ENCODE measurements at regions not wholly inside any gene's neighbourhood (a gene's known extent, or its start where the extent isn't known, plus 50 kb on each side); places are given as distances from the start of the nearest gene placed in this dataset.
"Not testable (repeated sequence)": the region's sequence is repeated elsewhere in the genome, so short reads cannot be mapped to it uniquely, and the experiment has no call there.

GRCh38 chr20:30594112-30594511 is 663.4 kb upstream of the DEFB115 start:
- no peak for DNase-seq

DNA sequence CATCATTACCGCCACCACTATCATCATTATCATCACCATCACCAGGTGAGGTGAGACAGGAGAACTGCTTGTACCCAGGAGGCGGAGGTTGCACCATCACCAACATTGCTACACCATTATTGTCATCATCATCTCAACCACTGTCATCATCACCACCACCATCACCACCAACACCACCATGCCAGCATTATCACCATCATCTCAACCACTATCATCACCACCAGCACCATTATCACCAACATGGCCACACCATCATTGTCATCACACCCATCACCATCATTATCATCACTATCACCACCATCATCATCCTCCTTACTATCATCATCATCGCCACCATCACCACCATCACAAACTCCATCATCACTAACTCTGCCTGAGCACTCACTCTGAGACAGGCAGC is 661.8 kb upstream of the DEFB115 start:
- no peak for DNase-seq

- DNase-seq, result not testable (repeated sequence)
Observed at GRCh38 chr20:30597429-30597828, 660.0 kb upstream of the DEFB115 start.

DNA sequence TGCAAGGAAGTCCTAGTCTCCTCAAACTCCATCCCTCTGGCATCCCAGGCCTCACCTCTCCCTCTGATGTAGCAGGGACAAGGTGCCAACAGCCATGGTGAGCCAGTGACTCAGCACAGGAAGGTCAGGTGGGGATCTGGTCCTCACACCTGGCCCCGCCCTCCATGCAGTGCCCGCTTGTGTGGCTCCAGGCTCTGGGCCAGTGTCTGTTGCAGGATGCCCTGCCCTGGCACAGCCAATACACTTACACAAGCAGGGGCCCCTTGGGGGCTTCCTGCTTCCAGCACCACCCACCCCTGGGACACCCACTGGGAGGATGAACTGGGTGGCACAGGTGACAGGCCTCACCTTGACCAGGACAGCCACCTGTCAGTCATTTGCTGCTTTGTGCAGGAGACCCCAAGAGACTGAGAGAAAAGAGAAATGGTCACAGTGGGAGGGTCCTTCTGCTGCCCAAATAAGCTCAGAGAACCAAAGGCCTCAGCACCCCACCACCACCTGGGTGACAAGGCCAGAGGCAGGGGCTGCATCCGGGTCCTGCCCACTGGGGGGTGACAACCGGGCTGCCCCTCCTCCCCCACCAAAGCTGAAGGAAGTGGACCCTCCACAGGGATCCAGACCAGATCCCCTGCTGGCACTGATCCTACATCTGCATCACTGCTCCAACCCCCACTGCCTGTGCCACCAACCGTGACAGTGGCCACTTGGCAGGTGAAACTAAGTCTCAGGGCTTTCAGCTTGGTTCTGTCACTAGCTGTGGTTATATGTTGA is 658.8 kb upstream of the DEFB115 start:
- DNase-seq, result no peak

DNA sequence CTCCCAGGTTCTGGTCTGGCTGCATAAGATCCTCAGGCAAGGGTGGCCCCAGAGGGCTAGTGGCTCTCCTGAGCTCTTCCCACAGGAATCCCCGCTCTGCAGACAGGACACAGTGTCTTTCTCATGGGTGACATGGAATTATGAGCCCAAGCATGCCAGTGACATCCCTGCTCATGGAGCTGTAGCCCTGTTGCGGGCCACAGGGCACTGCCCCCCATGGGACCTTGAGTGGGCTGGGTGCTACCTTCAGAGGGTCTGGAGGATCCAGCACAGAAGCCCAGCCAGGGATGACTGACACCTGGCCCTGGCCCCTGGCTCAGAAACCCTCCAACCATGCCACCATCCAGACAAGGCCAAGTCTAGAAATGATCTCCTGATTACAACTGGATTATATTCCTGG is 657.5 kb upstream of the DEFB115 start:
- DNase-seq, result no peak

- DNase-seq, result no peak
Observed at GRCh38 chr20:30601974-30602373, 655.5 kb upstream of the DEFB115 start.

DNA sequence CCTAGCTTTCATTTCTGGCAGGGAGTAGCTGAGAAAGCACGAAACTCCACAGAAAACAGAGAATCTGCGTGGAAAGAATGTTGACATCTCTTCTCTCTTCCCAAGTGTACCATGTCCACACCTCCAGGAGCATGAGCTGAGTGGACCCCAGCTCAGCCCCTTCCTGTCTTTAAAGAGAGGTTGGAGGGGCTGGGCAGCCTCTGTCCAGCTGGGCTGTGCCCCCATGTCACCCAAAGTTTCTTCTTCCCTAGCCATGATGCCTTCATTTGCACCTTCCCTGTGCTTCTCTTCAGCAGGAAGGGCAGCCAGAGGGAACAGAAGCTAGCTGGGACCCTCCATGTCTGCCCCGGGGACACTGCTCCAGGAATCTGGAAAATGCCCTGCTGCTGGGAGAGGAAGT is 655.0 kb upstream of the DEFB115 start:
- no peak for DNase-seq

DNA sequence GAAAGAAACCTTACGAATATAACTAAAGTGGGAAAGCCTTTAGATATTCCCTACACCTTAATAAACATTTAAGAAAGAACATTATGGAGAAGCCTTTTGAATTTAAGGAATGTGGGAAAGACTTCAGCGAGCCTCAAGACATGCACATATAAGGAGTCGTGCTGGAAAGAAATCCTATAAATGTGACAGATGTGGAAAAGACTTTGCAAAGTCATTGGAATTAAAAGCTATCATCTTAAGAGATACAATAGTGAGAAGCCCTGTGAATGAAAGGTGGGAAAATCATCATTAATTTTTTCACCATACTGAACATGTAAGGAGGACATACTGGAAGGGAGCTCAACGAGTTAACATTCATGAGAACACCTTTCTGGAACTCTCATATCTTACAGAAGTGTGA is 650.5 kb upstream of the DEFB115 start:
- DNase-seq, result no peak

GRCh38 chr20:30610029-30610693 is 647.3 kb upstream of the DEFB115 start:
- no peak for DNase-seq

DNA sequence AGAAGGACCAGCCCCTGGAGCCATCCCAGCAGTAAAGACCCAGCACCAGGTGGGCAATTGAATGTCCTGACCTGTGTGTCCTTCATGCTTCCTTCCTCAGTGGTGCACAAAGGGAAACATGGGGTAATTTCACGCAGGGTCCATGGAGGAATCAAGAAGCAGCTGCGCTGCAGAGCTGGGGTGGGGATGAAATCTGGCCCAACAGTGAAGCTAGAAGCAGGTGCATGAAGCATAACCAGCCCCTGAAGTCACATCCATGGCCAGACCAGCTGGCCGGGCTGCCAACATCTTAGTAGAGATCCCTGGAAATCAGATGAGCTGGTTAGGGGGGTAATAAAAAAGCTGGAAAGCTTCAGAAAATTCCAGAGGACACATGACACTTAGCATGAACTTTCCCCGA is 646.7 kb upstream of the DEFB115 start:
- no peak for DNase-seq

DNA sequence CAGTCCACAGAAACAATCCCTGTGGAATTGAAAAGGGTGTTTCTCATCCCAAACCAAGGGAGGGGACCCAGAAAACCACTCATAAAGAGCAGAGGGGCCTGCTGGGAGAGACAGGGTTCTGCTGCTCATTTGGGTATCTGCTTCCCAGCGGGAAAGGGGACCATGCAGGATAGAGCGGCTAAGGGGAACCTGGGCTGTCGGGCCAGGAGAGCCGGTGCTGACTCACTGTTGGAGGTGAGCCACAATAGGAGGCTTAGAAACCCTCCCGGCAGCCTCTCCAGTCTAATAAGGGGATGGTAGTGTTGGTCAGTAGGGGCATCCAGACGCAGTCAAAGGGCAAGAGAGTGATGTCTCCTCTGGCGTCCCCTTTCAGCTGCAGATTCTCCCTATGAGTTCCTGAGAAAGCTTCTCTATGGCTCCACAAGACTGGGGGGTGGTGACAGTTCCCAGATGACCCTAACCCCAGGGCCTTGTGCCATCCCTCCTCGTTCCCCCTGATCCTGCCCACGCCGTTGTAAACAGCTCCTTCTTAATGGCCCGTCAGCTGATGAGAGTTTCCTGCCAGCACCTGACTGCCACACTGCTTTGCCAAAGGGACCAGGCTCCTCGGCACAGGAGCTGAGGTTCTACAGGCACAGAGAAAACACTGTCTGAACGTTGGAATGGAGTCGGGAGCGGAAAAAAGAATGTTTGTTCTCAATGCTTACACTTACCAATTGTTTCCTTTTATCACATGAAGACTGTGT is 646.1 kb upstream of the DEFB115 start:
- DNase-seq, result no peak

- DNase-seq, result no peak
Observed at GRCh38 chr20:30612344-30612743, 645.1 kb upstream of the DEFB115 start.

GRCh38 chr20:30621346-30621745 is 636.1 kb upstream of the DEFB115 start:
- not testable (repeated sequence) for DNase-seq

DNA sequence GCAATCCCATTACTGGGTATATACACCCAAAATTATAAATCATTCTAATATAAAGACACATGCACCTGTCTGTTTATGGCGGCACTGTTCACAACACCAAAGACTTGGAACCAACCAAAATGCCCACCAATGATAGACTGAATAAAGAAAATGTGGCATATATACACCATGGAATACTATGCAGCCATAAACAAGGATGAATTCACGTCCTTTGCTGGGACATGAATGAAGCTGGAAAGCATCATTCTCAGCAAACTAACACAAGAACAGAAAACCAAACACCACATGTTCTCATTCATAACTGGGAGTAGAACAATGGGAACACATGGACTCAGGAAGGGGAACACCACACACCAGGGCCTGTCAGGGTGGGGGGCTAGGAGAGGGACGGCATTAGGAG is 633.2 kb upstream of the DEFB115 start:
- not testable (repeated sequence) for DNase-seq

DNA sequence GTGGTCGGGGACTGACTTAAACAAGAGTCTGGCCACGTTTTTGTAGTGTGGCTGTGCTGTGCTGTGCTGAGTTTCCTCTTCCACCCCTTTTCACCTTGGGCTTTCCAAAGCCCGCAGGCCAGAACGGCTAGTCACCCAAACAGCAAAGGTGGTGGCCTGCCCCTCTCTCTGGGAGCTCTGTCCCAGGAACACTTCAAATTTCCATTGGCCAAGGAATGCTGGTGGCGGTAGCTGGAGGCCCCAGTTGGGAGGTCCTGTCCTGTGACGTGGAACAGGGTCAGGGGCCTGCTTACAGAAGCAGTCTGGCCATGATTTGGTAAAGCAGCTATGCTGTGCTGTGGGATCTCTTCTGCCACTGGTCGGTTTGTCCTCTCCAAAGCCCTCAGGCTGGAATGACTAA is 628.1 kb upstream of the DEFB115 start:
- DNase-seq, result not testable (repeated sequence)

DNA sequence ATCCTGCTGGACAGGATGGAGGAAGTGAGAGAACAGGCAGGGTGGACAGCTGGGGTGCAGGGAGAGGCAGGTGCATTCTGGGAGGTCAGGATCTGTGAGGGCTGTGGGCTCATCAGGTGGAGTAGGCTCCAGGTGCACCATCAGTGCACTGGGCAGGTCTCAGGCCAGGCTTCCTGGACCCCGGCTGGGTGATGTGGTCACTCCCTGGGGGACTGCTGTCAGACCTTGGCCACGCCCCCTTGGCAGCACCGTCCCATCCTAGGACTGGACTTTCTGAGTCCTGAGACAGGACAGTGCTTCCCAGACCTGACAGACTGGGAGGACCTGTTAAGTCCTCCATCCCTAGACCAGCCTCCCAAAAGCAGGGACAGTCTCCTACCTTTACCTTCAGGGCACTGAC is 626.7 kb upstream of the DEFB115 start:
- DNase-seq, result no peak

DNA sequence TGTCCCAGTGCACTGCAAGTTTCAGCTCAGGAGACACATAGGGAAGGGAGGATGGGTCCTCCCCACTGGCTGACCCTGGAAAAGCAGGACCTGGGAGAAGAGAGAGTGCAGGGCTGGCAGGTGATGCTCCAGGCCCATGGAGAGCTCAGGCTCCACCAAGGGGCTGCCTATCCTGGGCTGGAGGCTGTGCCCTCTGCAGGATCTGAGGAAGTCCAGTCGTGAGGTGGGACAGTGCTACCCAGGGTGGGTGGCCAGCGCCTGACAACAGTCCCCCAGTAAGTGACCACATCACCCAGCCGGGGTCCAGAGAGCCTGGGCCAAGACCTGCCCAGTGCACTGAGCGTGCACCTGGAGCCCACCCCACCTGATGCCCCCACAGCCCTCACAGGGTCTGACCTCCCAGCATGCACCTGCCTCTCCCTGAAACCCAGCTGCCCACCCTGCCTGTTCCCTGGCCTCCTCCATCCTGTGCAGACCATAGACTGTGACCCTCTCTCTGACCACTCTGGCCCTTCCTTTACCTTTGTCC is 626.1 kb upstream of the DEFB115 start:
- not testable (repeated sequence) for DNase-seq

DNA sequence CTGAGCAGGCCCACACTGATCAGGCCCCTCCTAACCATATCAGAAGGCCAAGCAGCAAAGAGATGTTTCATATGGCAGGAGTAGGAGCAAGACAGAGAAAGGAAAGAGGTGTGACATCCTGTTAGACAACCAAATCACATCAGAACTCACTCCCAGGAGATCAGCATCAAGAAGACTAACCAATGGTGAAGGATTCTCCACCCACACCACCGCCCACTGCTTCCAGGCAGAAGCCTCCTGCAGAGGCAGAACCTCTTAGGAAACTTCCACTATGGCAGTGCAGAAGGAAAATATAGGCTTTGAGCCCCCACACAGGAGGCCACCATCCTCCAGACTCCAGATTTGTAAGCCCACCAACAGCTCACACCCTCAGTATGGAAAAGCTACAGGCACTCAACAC is 624.7 kb upstream of the DEFB115 start:
- DNase-seq, result not testable (repeated sequence)

DNA sequence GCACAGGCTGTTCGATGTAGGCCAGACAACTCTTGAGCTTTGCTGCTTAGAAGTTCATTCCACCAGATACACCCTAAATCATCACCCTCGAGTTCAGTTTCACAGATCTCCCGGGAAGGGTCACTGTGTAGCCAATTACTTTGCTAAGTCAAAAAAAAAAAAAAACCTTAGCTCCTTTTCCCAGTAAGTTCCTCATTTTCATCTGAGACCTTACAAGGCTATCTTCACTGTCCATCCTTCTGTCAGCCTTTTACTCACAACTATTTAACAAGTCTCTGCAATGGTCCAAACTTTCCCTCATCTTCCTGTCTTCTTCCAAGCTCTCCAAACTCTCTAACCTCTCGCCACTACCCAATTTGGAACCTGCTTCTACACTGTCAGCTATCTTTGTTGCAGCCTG is 615.9 kb upstream of the DEFB115 start:
- not testable (repeated sequence) for DNase-seq

DNA sequence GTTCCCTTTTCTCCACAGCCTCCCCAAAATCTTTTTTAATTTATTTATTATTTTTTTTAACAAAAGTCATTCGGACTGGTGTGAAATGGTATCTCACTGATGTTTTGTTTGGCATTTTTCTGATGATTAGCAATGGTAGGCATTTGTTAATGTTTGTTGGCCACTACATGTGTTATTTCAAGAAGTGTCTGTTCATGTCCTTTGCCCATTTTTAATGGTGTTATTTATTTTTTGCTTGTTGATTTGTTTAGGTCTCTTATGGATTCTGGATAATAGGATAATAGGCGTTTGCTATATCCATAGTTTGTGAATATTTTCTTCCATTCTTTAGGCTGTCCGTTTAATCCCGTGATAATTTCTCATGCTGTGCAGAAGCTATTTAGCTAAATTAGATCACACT is 596.5 kb upstream of the DEFB115 start:
- not testable (repeated sequence) for DNase-seq

GRCh38 chr20:30668418-30668817 is 589.0 kb upstream of the DEFB115 start:
- DNase-seq, result not testable (repeated sequence)

GRCh38 chr20:30669330-30670029 is 588.0 kb upstream of the DEFB115 start:
- DNase-seq, result not testable (repeated sequence)

DNA sequence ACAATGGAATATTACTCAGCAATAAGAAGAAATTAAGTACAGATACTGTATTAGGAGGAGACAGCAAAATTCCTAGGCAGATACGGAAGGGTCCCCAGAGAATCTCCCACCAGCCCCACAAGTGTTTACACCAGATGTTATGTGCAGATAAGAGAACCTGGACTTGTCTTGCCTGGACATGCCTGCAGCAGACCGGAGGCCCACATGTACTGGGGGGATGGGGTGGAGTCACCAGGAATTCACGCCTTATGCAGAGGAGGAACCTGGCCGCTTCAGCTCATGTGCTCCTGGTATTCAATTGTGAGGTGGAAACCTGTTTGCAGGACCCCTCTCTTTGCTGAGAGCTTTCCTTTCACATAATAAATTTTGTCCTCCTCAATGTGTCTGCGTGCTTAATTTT is 586.3 kb upstream of the DEFB115 start:
- DNase-seq, result not testable (repeated sequence)
